H9 (cell line): ENCODE measurements at regions not wholly inside any gene's neighbourhood (a gene's known extent, or its start where the extent isn't known, plus 50 kb on each side); places are given as distances from the start of the nearest gene placed in this dataset.

Experiments
- DNase-seq: peaks from one replicate; pipeline ENCODE4 v3.0.0-alpha.2; 2017
- H2AFZ ChIP-seq: one replicate; pipeline ENCODE4 v1.6.1; 2013; ENCODE audit warnings: mild to moderate bottlenecking, low read length, control low read depth, moderate library complexity
- H2AK5ac ChIP-seq: 2 replicates; pipeline ENCODE4 v1.6.1; 2013; ENCODE audit warnings: low read length, control low read depth, mixed read lengths; ENCODE audit not compliant: insufficient read length
- H2BK120ac ChIP-seq: one replicate; pipeline ENCODE4 v1.6.1; 2013; ENCODE audit warnings: low read depth, mild to moderate bottlenecking, low read length, control low read depth, inconsistent platforms; ENCODE audit not compliant: poor library complexity, severe bottlenecking
- H2BK12ac ChIP-seq: 2 replicates; pipeline ENCODE4 v1.6.1; 2013; ENCODE audit warnings: low read length, control low read depth, mixed read lengths, low read depth; ENCODE audit not compliant: insufficient read length
- H2BK15ac ChIP-seq: 2 replicates; pipeline ENCODE4 v1.6.1; 2013; ENCODE audit warnings: low read depth, low read length, control low read depth
- H2BK20ac ChIP-seq: one replicate; pipeline ENCODE4 v1.6.1; 2013; ENCODE audit warnings: low read depth, mild to moderate bottlenecking, low read length, control low read depth, inconsistent platforms; ENCODE audit not compliant: poor library complexity, severe bottlenecking
- H2BK5ac ChIP-seq: 2 replicates; pipeline ENCODE4 v1.6.1; 2013; ENCODE audit warnings: low read length, control low read depth, mixed read lengths; ENCODE audit not compliant: insufficient read length
- H3K14ac ChIP-seq: 2 replicates; pipeline ENCODE4 v1.6.1; 2013; ENCODE audit warnings: low read length, control low read depth; ENCODE audit not compliant: insufficient read depth
- H3K18ac ChIP-seq: 2 replicates; pipeline ENCODE4 v1.6.1; 2013; ENCODE audit warnings: low read depth, mild to moderate bottlenecking, mixed read lengths, low read length, control low read depth; ENCODE audit not compliant: insufficient read length
- H3K23ac ChIP-seq: 2 replicates; pipeline ENCODE4 v1.6.1; 2013; ENCODE audit warnings: low read length, control low read depth, mixed read lengths, low read depth; ENCODE audit not compliant: insufficient read length
- H3K23me2 ChIP-seq: 2 replicates; pipeline ENCODE4 v1.6.1; 2013; ENCODE audit warnings: low read depth, mild to moderate bottlenecking, mixed read lengths, low read length, control low read depth; ENCODE audit not compliant: insufficient read length, poor library complexity, severe bottlenecking
- H3K27ac ChIP-seq: 2 replicates; pipeline ENCODE4 v1.5.1; 2013; ENCODE audit warnings: low read length, control low read depth, mixed read lengths, low read depth; ENCODE audit not compliant: insufficient read length
- H3K27me3 ChIP-seq: 2 replicates; pipeline ENCODE4 v1.6.1; 2013; ENCODE audit warnings: low read length, control low read depth, inconsistent platforms; ENCODE audit not compliant: insufficient read depth
- H3K4ac ChIP-seq: 2 replicates; pipeline ENCODE4 v1.6.1; 2013; ENCODE audit warnings: low read depth, mild to moderate bottlenecking, control low read depth, inconsistent platforms, low read length, moderate library complexity
- H3K4me1 ChIP-seq: 2 replicates; pipeline ENCODE4 v1.6.1; 2013; ENCODE audit warnings: low read length, control low read depth, inconsistent platforms; ENCODE audit not compliant: insufficient read depth
- H3K4me2 ChIP-seq: 2 replicates; pipeline ENCODE4 v1.6.1; 2013; ENCODE audit warnings: low read length, control low read depth, mixed read lengths; ENCODE audit not compliant: insufficient read length, insufficient read depth
- H3K56ac ChIP-seq: 2 replicates; pipeline ENCODE4 v1.6.1; 2013; ENCODE audit warnings: low read depth, mild to moderate bottlenecking, mixed read lengths, low read length, control low read depth; ENCODE audit not compliant: insufficient read length
- H3K79me1 ChIP-seq: 2 replicates; pipeline ENCODE4 v1.6.1; 2013; ENCODE audit warnings: low read depth, mild to moderate bottlenecking, moderate library complexity, low read length, control low read depth, inconsistent platforms; ENCODE audit not compliant: insufficient read depth, poor library complexity, severe bottlenecking
- H3K79me2 ChIP-seq: 2 replicates; pipeline ENCODE4 v1.6.1; 2013; ENCODE audit warnings: low read length, control low read depth, inconsistent platforms; ENCODE audit not compliant: insufficient read depth
- H3K9ac ChIP-seq: 2 replicates; pipeline ENCODE4 v1.6.1; 2013; ENCODE audit warnings: low read length, control low read depth, mixed read lengths; ENCODE audit not compliant: insufficient read length; ENCODE audit errors: extremely low read depth
- H3K9me3 ChIP-seq: one replicate; pipeline ENCODE4 v1.6.1; 2013; ENCODE audit warnings: low read depth, low read length, inconsistent platforms; ENCODE audit not compliant: control insufficient read depth
- H3T11ph ChIP-seq: one replicate; pipeline ENCODE4 v1.6.1; 2013; ENCODE audit warnings: mild to moderate bottlenecking, low read length, control low read depth, inconsistent platforms
- H4K20me1 ChIP-seq: one replicate; pipeline ENCODE4 v1.6.1; 2013; ENCODE audit not compliant: control insufficient read depth, insufficient read length, insufficient read depth
- H4K5ac ChIP-seq: 2 replicates; pipeline ENCODE4 v1.6.1; 2013; ENCODE audit warnings: low read depth, mild to moderate bottlenecking, mixed read lengths, low read length, control low read depth; ENCODE audit not compliant: insufficient read length
- H4K8ac ChIP-seq: replicated peaks from 2 replicates; pipeline ENCODE4 v1.6.1; 2013; ENCODE audit warnings: low read length, control low read depth, mixed read lengths, low read depth; ENCODE audit not compliant: insufficient read length
- H4K91ac ChIP-seq: 2 replicates; pipeline ENCODE4 v1.6.1; 2013; ENCODE audit warnings: low read depth, mild to moderate bottlenecking, moderate library complexity, mixed read lengths, low read length, control low read depth; ENCODE audit not compliant: insufficient read length
- H3K27ac Mint-ChIP-seq, 3 experiments: 2 replicates in 2 of 3; 3 replicates in 1 of 3; pipeline ENCODE4 v1.8.0; 2020 to 2021; ENCODE audit warnings: mixed read lengths in 3 of 3, mild to moderate bottlenecking in 1 of 3, moderate library complexity in 1 of 3
- H3K27me3 Mint-ChIP-seq: 2 replicates; pipeline ENCODE4 v1.8.0; 2021; ENCODE audit warnings: low read depth, mild to moderate bottlenecking, moderate library complexity, mixed read lengths
- H3K36me3 Mint-ChIP-seq, 3 experiments: 2 replicates in 2 of 3; 3 replicates in 1 of 3; pipeline ENCODE4 v1.8.0; 2020 to 2021; ENCODE audit warnings: low read depth in 3 of 3, mixed read lengths in 3 of 3; ENCODE audit not compliant: insufficient read depth in 1 of 3
- H3K4me1 Mint-ChIP-seq, 2 experiments: 2 replicates each; pipeline ENCODE4 v1.8.0; 2020; ENCODE audit warnings: mixed read lengths in 2 of 2
- H3K4me3 Mint-ChIP-seq, 2 experiments: 2 replicates in 1 of 2; 3 replicates in 1 of 2; pipeline ENCODE4 v1.8.0; 2020 to 2021; ENCODE audit warnings: mild to moderate bottlenecking in 2 of 2, mixed read lengths in 2 of 2, moderate library complexity in 1 of 2
- H3K9me3 Mint-ChIP-seq, 2 experiments: 2 replicates in 1 of 2; 3 replicates in 1 of 2; pipeline ENCODE4 v1.8.0; 2020; ENCODE audit warnings: mild to moderate bottlenecking in 2 of 2, mixed read lengths in 2 of 2, moderate library complexity in 1 of 2
- WGBS: extraction: QIAGEN DNeasy Blood & Tissue Kit; methylation state at CpG from one replicate; pipeline ENCODE4 v1.1.7; 2013; ENCODE audit warnings: missing lambda C conversion rate, low lambda C conversion rate, mixed read lengths; ENCODE audit not compliant: insufficient read length; ENCODE audit errors: extremely low coverage; 5-methylcytosine and 5-hydroxymethylcytosine counted together
- TF ChIP-seq, protein P1 (sequence below): fragments of 200-600 bp; sonication (generic); conservative IDR thresholded peaks from 3 replicates; pipeline ENCODE4 v1.8.0; 2021; ENCODE audit warnings: antibody characterized with exemption, mild to moderate bottlenecking

DNA sequence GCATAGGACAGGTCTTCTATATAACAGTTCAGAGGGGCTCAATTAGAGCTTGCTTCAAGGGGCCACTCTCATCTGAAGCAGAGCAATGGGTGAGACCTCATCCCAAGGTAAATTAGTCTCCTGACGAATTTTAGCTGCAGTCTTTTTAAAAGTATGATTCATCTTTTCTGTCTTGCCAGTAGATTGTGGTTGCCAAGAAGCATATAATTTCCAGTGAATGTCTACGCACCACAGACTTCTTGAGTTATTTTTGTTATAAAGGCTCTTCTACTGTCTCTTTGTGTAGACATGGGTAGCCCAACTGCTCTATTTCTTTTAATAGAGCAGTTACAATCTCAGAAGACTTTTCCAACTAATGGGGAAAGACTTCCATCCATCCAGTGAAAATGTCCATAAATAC lies 108.9 kb upstream of the FMN2 start:
- H3K4ac ChIP-seq: no peak overlapping the region
- H2BK5ac ChIP-seq: no peak overlapping the region
- no peak overlapping the region for H3T11ph ChIP-seq
- no peak overlapping the region for H2BK12ac ChIP-seq
- H3K18ac ChIP-seq: no peak overlapping the region
- Mint-ChIP-seq H3K27me3 (peaks cover 4% of the 10 kb centered on the region; the same call in 1 of the 2 replicates), H3K27ac (no peak overlapping the region), H3K4me1 (no peaks in the 10 kb centered on the region), H3K9me3 (peaks cover 75 to 87% of the 10 kb centered on the region in 2 experiments), H3K4me3 (no peak overlapping the region), H3K36me3 (peaks cover 32 to 58% (median 53%) of the 10 kb centered on the region in 3 experiments)
- H3K27ac ChIP-seq: no peak overlapping the region
- no peaks in the 10 kb centered on the region for H3K27me3 ChIP-seq
- H3K79me2 ChIP-seq: no peaks in the 10 kb centered on the region
- no peaks in the 10 kb centered on the region for H3K79me1 ChIP-seq
- H2AFZ ChIP-seq: no peak overlapping the region
- no peak overlapping the region for H4K5ac ChIP-seq
- H2BK15ac ChIP-seq: no peak overlapping the region
- H3K9me3 ChIP-seq: peaks cover 48% of the 10 kb centered on the region
- H2BK20ac ChIP-seq: no peak overlapping the region
- no peak overlapping the region for H4K8ac ChIP-seq
- H4K20me1 ChIP-seq: no peaks in the 10 kb centered on the region
- WGBS: no CpG with 5 or more reads among the region's 2 CpGs
- H3K14ac ChIP-seq: no peak overlapping the region
- no peak for DNase-seq
- no peak overlapping the region for H3K23ac ChIP-seq
- TF ChIP-seq, protein P1, sequence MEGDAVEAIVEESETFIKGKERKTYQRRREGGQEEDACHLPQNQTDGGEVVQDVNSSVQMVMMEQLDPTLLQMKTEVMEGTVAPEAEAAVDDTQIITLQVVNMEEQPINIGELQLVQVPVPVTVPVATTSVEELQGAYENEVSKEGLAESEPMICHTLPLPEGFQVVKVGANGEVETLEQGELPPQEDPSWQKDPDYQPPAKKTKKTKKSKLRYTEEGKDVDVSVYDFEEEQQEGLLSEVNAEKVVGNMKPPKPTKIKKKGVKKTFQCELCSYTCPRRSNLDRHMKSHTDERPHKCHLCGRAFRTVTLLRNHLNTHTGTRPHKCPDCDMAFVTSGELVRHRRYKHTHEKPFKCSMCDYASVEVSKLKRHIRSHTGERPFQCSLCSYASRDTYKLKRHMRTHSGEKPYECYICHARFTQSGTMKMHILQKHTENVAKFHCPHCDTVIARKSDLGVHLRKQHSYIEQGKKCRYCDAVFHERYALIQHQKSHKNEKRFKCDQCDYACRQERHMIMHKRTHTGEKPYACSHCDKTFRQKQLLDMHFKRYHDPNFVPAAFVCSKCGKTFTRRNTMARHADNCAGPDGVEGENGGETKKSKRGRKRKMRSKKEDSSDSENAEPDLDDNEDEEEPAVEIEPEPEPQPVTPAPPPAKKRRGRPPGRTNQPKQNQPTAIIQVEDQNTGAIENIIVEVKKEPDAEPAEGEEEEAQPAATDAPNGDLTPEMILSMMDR: no peak
- no peak overlapping the region for H3K4me2 ChIP-seq
- no peaks in the 10 kb centered on the region for H3K4me1 ChIP-seq
- no peak overlapping the region for H2BK120ac ChIP-seq
- H2AK5ac ChIP-seq: no peak overlapping the region
- no peak overlapping the region for H3K56ac ChIP-seq
- H4K91ac ChIP-seq: no peak overlapping the region
- no peak overlapping the region for H3K9ac ChIP-seq
- no peaks in the 10 kb centered on the region for H3K23me2 ChIP-seq
